ENCODE measurements at regions not wholly inside any gene's neighbourhood (a gene's known extent, or its start where the extent isn't known, plus 50 kb on each side); places are given as distances from the start of the nearest gene placed in this dataset.
"Not testable (repeated sequence)": the region's sequence is repeated elsewhere in the genome, so short reads cannot be mapped to it uniquely, and the experiment has no call there.

- POLR2A ChIA-PET, H3K27me3 Mint-ChIP-seq, H3K36me3 Mint-ChIP-seq, DNase-seq, H3K4me1 Mint-ChIP-seq, H3K27ac Mint-ChIP-seq, H3K4me3 Mint-ChIP-seq, ATAC-seq: not testable (repeated sequence)
- H3K9me3 Mint-ChIP-seq: peaks cover 0 to 40% (median 24%) of the 10 kb centered on the region in 9 donors
Measured at GRCh38 chr5:166926806-166927475, 1364.5 kb upstream of the WWC1 start.

GRCh38 chr5:166936351-166936750 lies 1355.1 kb upstream of the WWC1 start:
- DNase-seq (no peak), ATAC-seq (no peak)
- H3K27ac Mint-ChIP-seq: no peak overlapping the region
- POLR2A ChIA-PET: no interaction called here
- H3K4me1 Mint-ChIP-seq: no peaks in the 10 kb centered on the region
- H3K4me3 Mint-ChIP-seq: no peak overlapping the region
- no peaks in the 10 kb centered on the region for H3K36me3 Mint-ChIP-seq
- H3K9me3 Mint-ChIP-seq: peaks cover 0 to 25% (median 5%) of the 10 kb centered on the region in 9 donors
- no peaks in the 10 kb centered on the region for H3K27me3 Mint-ChIP-seq

GRCh38 chr5:166938071-166938470 lies 1353.4 kb upstream of the WWC1 start:
- H3K36me3 Mint-ChIP-seq: peaks cover 0 to 3% (median 0%) of the 10 kb centered on the region in 3 donors
- H3K27me3 Mint-ChIP-seq: no peaks in the 10 kb centered on the region
- H3K4me1 Mint-ChIP-seq: no peaks in the 10 kb centered on the region
- peaks cover 0 to 22% (median 5%) of the 10 kb centered on the region in 9 donors for H3K9me3 Mint-ChIP-seq
- H3K27ac Mint-ChIP-seq: no peak overlapping the region
- DNase-seq: no peak
- POLR2A ChIA-PET: no interaction called here
- no peak for ATAC-seq
- H3K4me3 Mint-ChIP-seq: no peak overlapping the region

GRCh38 chr5:166942948-166943347 lies 1348.5 kb upstream of the WWC1 start:
- no peak for DNase-seq
- Mint-ChIP-seq H3K27me3 (no peaks in the 10 kb centered on the region), H3K36me3 (peaks cover 0 to 6% (median 0%) of the 10 kb centered on the region in 3 donors), H3K9me3 (peaks cover 0 to 23% (median 5%) of the 10 kb centered on the region in 9 donors), H3K27ac (no peak overlapping the region), H3K4me3 (no peak overlapping the region), H3K4me1 (no peaks in the 10 kb centered on the region)
- POLR2A ChIA-PET: no interaction called here
- no peak for ATAC-seq

GRCh38 chr5:166947045-166947444 lies 1344.4 kb upstream of the WWC1 start:
- H3K4me1 Mint-ChIP-seq: no peaks in the 10 kb centered on the region
- DNase-seq (no peak), ATAC-seq (no peak)
- no peak overlapping the region for H3K27ac Mint-ChIP-seq
- H3K4me3 Mint-ChIP-seq: no peak overlapping the region
- peaks cover 0 to 6% (median 0%) of the 10 kb centered on the region in 3 donors for H3K36me3 Mint-ChIP-seq
- H3K9me3 Mint-ChIP-seq: peaks cover 0 to 32% (median 10%) of the 10 kb centered on the region in 9 donors
- no peaks in the 10 kb centered on the region for H3K27me3 Mint-ChIP-seq
- POLR2A ChIA-PET: no interaction called here

GRCh38 chr5:166948679-166949078 lies 1342.8 kb upstream of the WWC1 start:
- Mint-ChIP-seq H3K27me3 (no peaks in the 10 kb centered on the region), H3K4me3 (no peak overlapping the region), H3K27ac (no peak overlapping the region), H3K4me1 (no peaks in the 10 kb centered on the region), H3K9me3 (peaks cover 0 to 18% (median 4%) of the 10 kb centered on the region in 9 donors), H3K36me3 (no peaks in the 10 kb centered on the region)
- POLR2A ChIA-PET: no interaction called here
- DNase-seq: no peak
- ATAC-seq: no peak

- no peak for DNase-seq
- Mint-ChIP-seq H3K4me1 (no peaks in the 10 kb centered on the region), H3K27me3 (no peaks in the 10 kb centered on the region), H3K9me3 (peaks cover 0 to 18% (median 4%) of the 10 kb centered on the region in 9 donors), H3K4me3 (no peak overlapping the region), H3K27ac (no peak overlapping the region), H3K36me3 (no peaks in the 10 kb centered on the region)
- no peak for ATAC-seq
- POLR2A ChIA-PET: no interaction called here
Measured at GRCh38 chr5:166952048-166952447, 1339.4 kb upstream of the WWC1 start.

- H3K27ac Mint-ChIP-seq: no peak overlapping the region
- peaks cover 0 to 24% (median 6%) of the 10 kb centered on the region in 9 donors for H3K9me3 Mint-ChIP-seq
- no peak overlapping the region for H3K4me3 Mint-ChIP-seq
- POLR2A ChIA-PET: no interaction called here
- DNase-seq (no peak), ATAC-seq (no peak)
- H3K27me3 Mint-ChIP-seq: no peaks in the 10 kb centered on the region
- H3K36me3 Mint-ChIP-seq: no peaks in the 10 kb centered on the region
- H3K4me1 Mint-ChIP-seq: no peaks in the 10 kb centered on the region
Measured at GRCh38 chr5:166957782-166958181, 1333.7 kb upstream of the WWC1 start.

- Mint-ChIP-seq H3K27me3 (no peaks in the 10 kb centered on the region), H3K27ac (no peak overlapping the region), H3K36me3 (no peaks in the 10 kb centered on the region), H3K4me3 (no peak overlapping the region), H3K9me3 (peaks cover 3 to 39% (median 9%) of the 10 kb centered on the region in 9 donors), H3K4me1 (no peaks in the 10 kb centered on the region)
- no peak for ATAC-seq
- POLR2A ChIA-PET: no interaction called here
- DNase-seq: no peak
Measured at GRCh38 chr5:166959766-166960165, 1331.7 kb upstream of the WWC1 start.

GRCh38 chr5:166961028-166961427 lies 1330.4 kb upstream of the WWC1 start:
- H3K36me3 Mint-ChIP-seq: no peaks in the 10 kb centered on the region
- POLR2A ChIA-PET: no interaction called here
- no peaks in the 10 kb centered on the region for H3K27me3 Mint-ChIP-seq
- H3K4me1 Mint-ChIP-seq: no peaks in the 10 kb centered on the region
- no peak for DNase-seq
- no peak overlapping the region for H3K4me3 Mint-ChIP-seq
- H3K9me3 Mint-ChIP-seq: peaks cover 6 to 39% (median 11%) of the 10 kb centered on the region in 9 donors
- ATAC-seq: no peak
- no peak overlapping the region for H3K27ac Mint-ChIP-seq

- H3K4me1 Mint-ChIP-seq: no peaks in the 10 kb centered on the region
- POLR2A ChIA-PET: no interaction called here
- ATAC-seq (no peak), DNase-seq (no peak)
- peaks cover 7 to 39% (median 12%) of the 10 kb centered on the region in 9 donors for H3K9me3 Mint-ChIP-seq
- no peaks in the 10 kb centered on the region for H3K36me3 Mint-ChIP-seq
- H3K27ac Mint-ChIP-seq: peak overlapping the region in 1 of 10 donors; percentile 5
- no peak overlapping the region for H3K4me3 Mint-ChIP-seq
- H3K27me3 Mint-ChIP-seq: no peaks in the 10 kb centered on the region
Measured at GRCh38 chr5:166961913-166962312, 1329.5 kb upstream of the WWC1 start.

- no peak overlapping the region for H3K4me3 Mint-ChIP-seq
- H3K27ac Mint-ChIP-seq: no peak overlapping the region
- no peaks in the 10 kb centered on the region for H3K4me1 Mint-ChIP-seq
- DNase-seq (no peak), ATAC-seq (no peak)
- POLR2A ChIA-PET: no interaction called here
- H3K9me3 Mint-ChIP-seq: peaks cover 7 to 39% (median 12%) of the 10 kb centered on the region in 9 donors
- no peaks in the 10 kb centered on the region for H3K36me3 Mint-ChIP-seq
- H3K27me3 Mint-ChIP-seq: no peaks in the 10 kb centered on the region
Measured at GRCh38 chr5:166962461-166962860, 1329.0 kb upstream of the WWC1 start.

GRCh38 chr5:166963596-166963995 lies 1327.8 kb upstream of the WWC1 start:
- no peak for DNase-seq
- Mint-ChIP-seq H3K9me3 (peaks cover 7 to 39% (median 12%) of the 10 kb centered on the region in 9 donors), H3K27ac (no peak overlapping the region), H3K4me1 (no peaks in the 10 kb centered on the region), H3K4me3 (no peak overlapping the region), H3K27me3 (no peaks in the 10 kb centered on the region), H3K36me3 (no peaks in the 10 kb centered on the region)
- ATAC-seq: no peak
- POLR2A ChIA-PET: no interaction called here

GRCh38 chr5:166977911-166978422 lies 1313.5 kb upstream of the WWC1 start:
- H3K36me3 Mint-ChIP-seq: no peaks in the 10 kb centered on the region
- POLR2A ChIA-PET: no interaction called here

More at GRCh38 chr5:166977911-166978422, 1313.5 kb upstream of the WWC1 start:
- DNase-seq: no peak
- H3K4me3 Mint-ChIP-seq: peak overlapping the region in 1 of 10 donors; percentile 32
- no peak overlapping the region for H3K27ac Mint-ChIP-seq
- peaks cover 10 to 29% (median 16%) of the 10 kb centered on the region in 5 donors for H3K27me3 Mint-ChIP-seq
- no peak for ATAC-seq
- peaks cover 0 to 9% (median 3%) of the 10 kb centered on the region in 4 donors for H3K4me1 Mint-ChIP-seq
- peaks cover 0 to 11% (median 0%) of the 10 kb centered on the region in 9 donors for H3K9me3 Mint-ChIP-seq
